GM18867 (cell line): ENCODE measurements at regions not wholly inside any gene's neighbourhood (a gene's known extent, or its start where the extent isn't known, plus 50 kb on each side); places are given as distances from the start of the nearest gene placed in this dataset.

Experiments
- ATAC-seq: cut with Tn5 transposase; IDR thresholded peaks from one replicate; pipeline ENCODE4 v1.9.1; 2021; ENCODE audit warnings: mild to moderate bottlenecking, moderate library complexity; ENCODE audit not compliant: unreplicated experiment

GRCh38 chr10:131658476-131659110, 242.2 kb upstream of the PPP2R2D start:
- ATAC-seq: no peak

GRCh38 chr10:131660427-131660826, 240.4 kb upstream of the PPP2R2D start:
- no peak for ATAC-seq

- no peak for ATAC-seq
Observed at GRCh38 chr10:131662851-131663250, 238.0 kb upstream of the PPP2R2D start.

- no peak for ATAC-seq
Observed at GRCh38 chr10:131663351-131663750, 237.5 kb upstream of the PPP2R2D start.

GRCh38 chr10:131666091-131666490, 234.7 kb upstream of the PPP2R2D start:
- ATAC-seq: no peak

- no peak for ATAC-seq
Observed at GRCh38 chr10:131667047-131667446, 233.8 kb upstream of the PPP2R2D start.

GRCh38 chr10:131667561-131667960, 233.2 kb upstream of the PPP2R2D start:
- ATAC-seq: no peak

- ATAC-seq: peak; percentile 70
Observed at GRCh38 chr10:131668903-131669302, 231.9 kb upstream of the PPP2R2D start.

- no peak for ATAC-seq
Observed at GRCh38 chr10:131669838-131670237, 231.0 kb upstream of the PPP2R2D start.

- no peak for ATAC-seq
Observed at GRCh38 chr10:131670341-131670740, 230.5 kb upstream of the PPP2R2D start.

- ATAC-seq: no peak
Observed at GRCh38 chr10:131673396-131673795, 227.4 kb upstream of the PPP2R2D start.

- no peak for ATAC-seq
Observed at GRCh38 chr10:131674130-131674529, 226.7 kb upstream of the PPP2R2D start.

- no peak for ATAC-seq
Observed at GRCh38 chr10:131675104-131675503, 225.7 kb upstream of the PPP2R2D start.

- no peak for ATAC-seq
Observed at GRCh38 chr10:131676046-131676799, 224.6 kb upstream of the PPP2R2D start.

GRCh38 chr10:131676800-131677421, 223.9 kb upstream of the PPP2R2D start:
- ATAC-seq: no peak

GRCh38 chr10:131677671-131678070, 223.1 kb upstream of the PPP2R2D start:
- no peak for ATAC-seq

- ATAC-seq: no peak
Observed at GRCh38 chr10:131678171-131678570, 222.6 kb upstream of the PPP2R2D start.

- ATAC-seq: no peak
Observed at GRCh38 chr10:131678613-131679012, 222.2 kb upstream of the PPP2R2D start.

GRCh38 chr10:131679926-131680325, 220.9 kb upstream of the PPP2R2D start:
- ATAC-seq: no peak

- ATAC-seq: no peak
Observed at GRCh38 chr10:131681122-131681521, 219.7 kb upstream of the PPP2R2D start.

- no peak for ATAC-seq
Observed at GRCh38 chr10:131681656-131682055, 219.2 kb upstream of the PPP2R2D start.
